ENCODE measurements at regions not wholly inside any gene's neighbourhood (a gene's known extent, or its start where the extent isn't known, plus 50 kb on each side); places are given as distances from the start of the nearest gene placed in this dataset.
A peak's percentile ranks its signal among the peaks of the same experiment; 100 is the strongest.
"Not testable (repeated sequence)": the region's sequence is repeated elsewhere in the genome, so short reads cannot be mapped to it uniquely, and the experiment has no call there.

GRCh38 chr9:67603609-67604008, 255.1 kb upstream of the ANKRD20A1 start:
- not testable (repeated sequence) for TF ChIP-seq CTCF (IDR thresholded peaks at IDR 0.05; ENCODE audit: insufficient read depth, low read length); GABPA (IDR thresholded peaks at IDR 0.05; ENCODE audit: low read depth)
- peak; percentile 30; the same call in 1 of the 2 replicates for TF ChIP-seq POLR2AphosphoS5 (IDR thresholded peaks at IDR 0.05; ENCODE audit: low read depth)

All from HL-60 (cell line).